Lower leg skin (tissue), 3 donors: ENCODE measurements at regions not wholly inside any gene's neighbourhood (a gene's known extent, or its start where the extent isn't known, plus 50 kb on each side); places are given as distances from the start of the nearest gene placed in this dataset.

Source experiments
- POLR2A ChIP-seq, 2 donors: fragments of 450-650 bp; IDR thresholded peaks; one replicate each; pipeline ENCODE4 v1.6.1; 2016 to 2017; ENCODE audit warnings: antibody characterized with exemption in 2 of 2, mild to moderate bottlenecking in 1 of 2, moderate library complexity in 1 of 2
- TF ChIP-seq, protein P1 (sequence below), 3 donors: fragments of 450-650 bp; IDR thresholded peaks; one replicate each; pipeline ENCODE4 v1.5.1; 2016; ENCODE audit warnings: antibody characterized with exemption in 3 of 3, mild to moderate bottlenecking in 3 of 3, moderate library complexity in 2 of 3

GRCh38 chr11:96783311-96783710 is 393.5 kb downstream of the JRKL start:
- TF ChIP-seq, protein P1, sequence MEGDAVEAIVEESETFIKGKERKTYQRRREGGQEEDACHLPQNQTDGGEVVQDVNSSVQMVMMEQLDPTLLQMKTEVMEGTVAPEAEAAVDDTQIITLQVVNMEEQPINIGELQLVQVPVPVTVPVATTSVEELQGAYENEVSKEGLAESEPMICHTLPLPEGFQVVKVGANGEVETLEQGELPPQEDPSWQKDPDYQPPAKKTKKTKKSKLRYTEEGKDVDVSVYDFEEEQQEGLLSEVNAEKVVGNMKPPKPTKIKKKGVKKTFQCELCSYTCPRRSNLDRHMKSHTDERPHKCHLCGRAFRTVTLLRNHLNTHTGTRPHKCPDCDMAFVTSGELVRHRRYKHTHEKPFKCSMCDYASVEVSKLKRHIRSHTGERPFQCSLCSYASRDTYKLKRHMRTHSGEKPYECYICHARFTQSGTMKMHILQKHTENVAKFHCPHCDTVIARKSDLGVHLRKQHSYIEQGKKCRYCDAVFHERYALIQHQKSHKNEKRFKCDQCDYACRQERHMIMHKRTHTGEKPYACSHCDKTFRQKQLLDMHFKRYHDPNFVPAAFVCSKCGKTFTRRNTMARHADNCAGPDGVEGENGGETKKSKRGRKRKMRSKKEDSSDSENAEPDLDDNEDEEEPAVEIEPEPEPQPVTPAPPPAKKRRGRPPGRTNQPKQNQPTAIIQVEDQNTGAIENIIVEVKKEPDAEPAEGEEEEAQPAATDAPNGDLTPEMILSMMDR (IDR thresholded peaks at IDR 0.05): no peak
- TF ChIP-seq POLR2A (IDR thresholded peaks at IDR 0.05): no peak
